ENCODE measurements at regions not wholly inside any gene's neighbourhood (a gene's known extent, or its start where the extent isn't known, plus 50 kb on each side); places are given as distances from the start of the nearest gene placed in this dataset.

GRCh38 chr21:27293239-27293638, 326.4 kb upstream of the ADAMTS5 start:
- TF ChIP-seq PKNOX1 (IDR thresholded peaks at IDR 0.05) (no peak), FOXA1 (IDR thresholded peaks at IDR 0.05) (no peak), HDGF (IDR thresholded peaks at IDR 0.05; ENCODE audit: borderline replicate concordance) (no peak), CTBP1 (IDR thresholded peaks at IDR 0.05; ENCODE audit: borderline replicate concordance) (no peak), TARDBP (IDR thresholded peaks at IDR 0.05) (no peak)

Data from HEK293T (cell line).